PC-3 (cell line): ENCODE measurements at regions not wholly inside any gene's neighbourhood (a gene's known extent, or its start where the extent isn't known, plus 50 kb on each side); places are given as distances from the start of the nearest gene placed in this dataset.
A peak's percentile ranks its signal among the peaks of the same experiment; 100 is the strongest.

ENCODE experiments used
- ATAC-seq: fragments of 200-7000 bp; cut with Tn5 transposase; 2 replicates; pipeline ENCODE4 v1.9.1; 2020; ENCODE audit warnings: mild to moderate bottlenecking, moderate library complexity
- BruUV-seq: library from RNA; stranded (reverse); fragments of 400-500 nt; replicated peaks from 2 replicates; lab custom pipeline; 2021; lab: Mats Ljungman, UMichigan
- CTCF ChIA-PET: fragments of 300-600 bp; sonication (Branson Sonifier 250); formaldehyde crosslinking; loops from one replicate; lab custom pipeline; 2022; ENCODE audit warnings: antibody characterized with exemption; lab: Charles Lee
- POLR2A ChIA-PET: fragments of 300-600 bp; sonication (Branson Sonifier 250); formaldehyde crosslinking; loops from one replicate; lab custom pipeline; 2022; ENCODE audit warnings: antibody characterized with exemption; ENCODE audit not compliant: unreplicated experiment; lab: Charles Lee
- DNase-seq: peaks from one replicate; pipeline ENCODE4 v3.0.0-alpha.2; 2015
- H2AFZ ChIP-seq: fragments of 300-600 bp; sonication (generic); 2 replicates; pipeline ENCODE4 v1.6.0; 2016; ENCODE audit warnings: antibody characterized with exemption, low read length
- H3F3A ChIP-seq: fragments of 300-600 bp; sonication (generic); one replicate; pipeline ENCODE4 v1.6.0; 2017; ENCODE audit warnings: antibody characterized with exemption, low read length, control low read depth, mild to moderate bottlenecking; ENCODE audit not compliant: unreplicated experiment
- H3K27ac ChIP-seq: fragments of 300-600 bp; sonication (generic); 2 replicates; pipeline ENCODE4 v1.5.1; 2016; ENCODE audit warnings: mild to moderate bottlenecking, low read length
- H3K27me3 ChIP-seq: fragments of 300-600 bp; sonication (generic); 2 replicates; pipeline ENCODE4 v1.6.1; 2016; ENCODE audit warnings: low read length, mixed read lengths
- H3K36me3 ChIP-seq: fragments of 300-600 bp; sonication (generic); 2 replicates; pipeline ENCODE4 v1.6.1; 2016; ENCODE audit warnings: low read depth, mixed run types, low read length, mixed read lengths
- H3K4me1 ChIP-seq: fragments of 300-600 bp; sonication (generic); 2 replicates; pipeline ENCODE4 v1.5.1; 2016; ENCODE audit warnings: low read length; ENCODE audit not compliant: insufficient read depth
- H3K4me2 ChIP-seq: fragments of 300-600 bp; sonication (generic); 2 replicates; pipeline ENCODE4 v1.6.0; 2016; ENCODE audit warnings: low read length
- H3K4me3 ChIP-seq: fragments of 300-600 bp; sonication (generic); 2 replicates; pipeline ENCODE4 v1.5.1; 2016; ENCODE audit warnings: mild to moderate bottlenecking, low read length, mixed read lengths
- H3K79me2 ChIP-seq: fragments of 300-600 bp; sonication (generic); 2 replicates; pipeline ENCODE4 v1.6.1; 2017; ENCODE audit warnings: low read length, mixed read lengths
- H3K9ac ChIP-seq: fragments of 300-600 bp; sonication (generic); 2 replicates; pipeline ENCODE4 v1.6.0; 2016; ENCODE audit warnings: mild to moderate bottlenecking, low read length
- H3K9me2 ChIP-seq: fragments of 300-600 bp; sonication (generic); replicated peaks from 2 replicates; pipeline ENCODE4 v1.6.1; 2016; ENCODE audit warnings: mixed run types, low read length, mixed read lengths
- H3K9me3 ChIP-seq: fragments of 300-600 bp; sonication (generic); 2 replicates; pipeline ENCODE4 v1.6.1; 2016; ENCODE audit warnings: low read length, mixed read lengths
- H4K20me1 ChIP-seq: fragments of 300-600 bp; sonication (generic); 2 replicates; pipeline ENCODE4 v1.6.1; 2016; ENCODE audit warnings: low read length, mixed read lengths
- CTCF ChIP-seq: fragments of 300-600 bp; sonication (generic); conservative IDR thresholded peaks from 2 replicates; pipeline ENCODE4 v1.5.1; 2017; ENCODE audit warnings: antibody characterized with exemption, low read depth, mild to moderate bottlenecking, low read length
- EZH2 ChIP-seq: fragments of 300-600 bp; sonication (generic); IDR thresholded peaks from one replicate; pipeline ENCODE4 v1.6.1; 2017; ENCODE audit warnings: antibody characterized with exemption, mild to moderate bottlenecking, low read length; ENCODE audit not compliant: unreplicated experiment
- EZH2phosphoT487 ChIP-seq: fragments of 300-600 bp; sonication (generic); IDR thresholded peaks from 2 replicates; pipeline ENCODE4 v1.6.1; 2018; ENCODE audit warnings: mild to moderate bottlenecking, antibody characterized with exemption, low read length, borderline replicate concordance
- intact Hi-C: fragments of 100-400 bp; cut with micrococcal nuclease; formaldehyde crosslinking; loops from 2 replicates; pipeline ENCODE4 v1.9.0; 2023

- Histone ChIP-seq H3K4me3 (no peak overlapping the region; the same call in 1 of the 2 replicates), H3K9me2 (no peaks in the 10 kb centered on the region), H3K36me3 (no peaks in the 10 kb centered on the region), H3K9ac (no peak overlapping the region), H3K9me3 (no peaks in the 10 kb centered on the region), H3K4me1 (peaks cover 30% of the 10 kb centered on the region), H3F3A (peaks cover 5% of the 10 kb centered on the region), H3K27me3 (no peaks in the 10 kb centered on the region), H4K20me1 (no peaks in the 10 kb centered on the region), H2AFZ (peak overlapping the region; percentile 58), H3K27ac (peak overlapping the region; percentile 9; the same call in 1 of the 2 replicates), H3K79me2 (no peaks in the 10 kb centered on the region), H3K4me2 (peak overlapping the region; percentile 40)
- CTCF ChIA-PET: no interaction called here
- DNase-seq (peak; percentile 67), ATAC-seq (peak; percentile 44)
- no peak for TF ChIP-seq EZH2
- no peak for TF ChIP-seq EZH2phosphoT487
- no peak for TF ChIP-seq CTCF
- POLR2A ChIA-PET: no interaction called here
- intact Hi-C loops: loop anchor here (2.0 to 10.0 kb wide), 3 partner anchors 39 to 423 kb away; no protein-coding TSS in a partner anchor
- BruUV-seq: no TSS peak
These were observed 543.7 kb upstream of the TLE4 start for GRCh38 chr9:79028101-79028500.

GRCh38 chr9:79034583-79034982 is 537.2 kb upstream of the TLE4 start:
- H3K27ac ChIP-seq: no peak overlapping the region
- CTCF ChIA-PET: no interaction called here
- H3K36me3 ChIP-seq: no peaks in the 10 kb centered on the region
- no peak for ATAC-seq
- no peak overlapping the region for H3K4me2 ChIP-seq
- no peaks in the 10 kb centered on the region for H3K4me1 ChIP-seq
- intact Hi-C loops: no loop called here
- POLR2A ChIA-PET: no interaction called here
- TF ChIP-seq EZH2phosphoT487 (no peak), EZH2 (no peak), CTCF (no peak)
- BruUV-seq: no TSS peak
- H3K9ac ChIP-seq: no peak overlapping the region
- H3K27me3 ChIP-seq: no peaks in the 10 kb centered on the region
- H3K4me3 ChIP-seq: no peak overlapping the region
- H4K20me1 ChIP-seq: no peaks in the 10 kb centered on the region
- H2AFZ ChIP-seq: no peak overlapping the region
- H3K79me2 ChIP-seq: no peaks in the 10 kb centered on the region
- no peaks in the 10 kb centered on the region for H3K9me3 ChIP-seq
- no peak for DNase-seq
- H3K9me2 ChIP-seq: no peaks in the 10 kb centered on the region
- no peaks in the 10 kb centered on the region for H3F3A ChIP-seq

DNA sequence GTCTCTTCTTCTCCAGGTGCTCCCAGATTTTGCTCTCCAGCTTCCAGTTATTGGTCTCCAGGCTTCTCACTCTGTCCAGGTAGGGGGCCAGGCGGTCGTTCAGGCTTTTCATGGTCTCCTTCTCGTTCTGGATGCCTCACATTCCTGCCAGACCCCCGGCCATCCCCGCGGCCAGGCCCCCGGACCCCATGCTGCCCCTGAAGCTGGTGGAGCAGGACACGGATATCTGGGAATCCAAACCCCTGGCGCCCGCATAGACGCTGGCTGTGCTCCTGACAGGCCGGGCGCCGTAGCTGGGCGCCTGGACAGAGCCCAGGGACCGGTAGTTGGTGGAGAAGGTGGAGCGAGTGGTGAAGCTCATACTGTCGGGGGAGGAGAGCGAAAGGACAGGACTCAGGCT is 534.4 kb upstream of the TLE4 start:
- Histone ChIP-seq H3K4me1 (no peaks in the 10 kb centered on the region), H3K79me2 (no peaks in the 10 kb centered on the region), H3K4me3 (no peak overlapping the region), H3K4me2 (no peak overlapping the region), H3K27ac (no peak overlapping the region), H2AFZ (no peak overlapping the region), H3F3A (no peaks in the 10 kb centered on the region), H3K27me3 (no peaks in the 10 kb centered on the region), H3K9ac (no peak overlapping the region), H3K9me2 (no peaks in the 10 kb centered on the region), H3K36me3 (no peaks in the 10 kb centered on the region), H3K9me3 (no peaks in the 10 kb centered on the region), H4K20me1 (no peaks in the 10 kb centered on the region)
- ATAC-seq (no peak), DNase-seq (no peak)
- intact Hi-C loops: no loop called here
- POLR2A ChIA-PET: no interaction called here
- CTCF ChIA-PET: no interaction called here
- TF ChIP-seq EZH2phosphoT487 (no peak), EZH2 (no peak), CTCF (no peak)
- BruUV-seq: no TSS peak
